NCI-H524 treated with DMSO at 0.1 percent for 48 hours (cell line): ENCODE measurements at regions not wholly inside any gene's neighbourhood (a gene's known extent, or its start where the extent isn't known, plus 50 kb on each side); places are given as distances from the start of the nearest gene placed in this dataset.
A peak's percentile ranks its signal among the peaks of the same experiment; 100 is the strongest.

Experiments
- DNase-seq: peaks from one replicate; lab custom pipeline; 2025; lab: John Stamatoyannopoulos, UW

DNA sequence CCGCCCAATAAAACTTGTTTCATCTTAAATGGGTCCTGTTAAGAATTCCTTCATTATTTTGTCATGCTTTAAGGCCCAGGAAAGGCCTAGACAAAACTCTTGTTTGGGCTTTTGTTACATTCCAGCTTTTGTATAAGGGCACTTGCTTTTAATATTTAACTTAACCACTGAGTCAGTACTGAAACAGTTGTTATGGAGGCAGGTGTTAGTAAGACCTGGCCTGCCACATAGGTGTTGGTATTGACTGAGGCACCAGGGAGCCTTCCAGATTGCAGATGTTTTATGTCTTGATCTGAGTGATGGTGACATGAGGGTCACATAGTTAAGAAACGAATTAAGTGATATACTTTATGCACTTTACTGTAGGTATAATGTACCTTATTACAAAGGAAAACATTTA, 274.9 kb upstream of the TGFBR2 start:
- no peak for DNase-seq

DNA sequence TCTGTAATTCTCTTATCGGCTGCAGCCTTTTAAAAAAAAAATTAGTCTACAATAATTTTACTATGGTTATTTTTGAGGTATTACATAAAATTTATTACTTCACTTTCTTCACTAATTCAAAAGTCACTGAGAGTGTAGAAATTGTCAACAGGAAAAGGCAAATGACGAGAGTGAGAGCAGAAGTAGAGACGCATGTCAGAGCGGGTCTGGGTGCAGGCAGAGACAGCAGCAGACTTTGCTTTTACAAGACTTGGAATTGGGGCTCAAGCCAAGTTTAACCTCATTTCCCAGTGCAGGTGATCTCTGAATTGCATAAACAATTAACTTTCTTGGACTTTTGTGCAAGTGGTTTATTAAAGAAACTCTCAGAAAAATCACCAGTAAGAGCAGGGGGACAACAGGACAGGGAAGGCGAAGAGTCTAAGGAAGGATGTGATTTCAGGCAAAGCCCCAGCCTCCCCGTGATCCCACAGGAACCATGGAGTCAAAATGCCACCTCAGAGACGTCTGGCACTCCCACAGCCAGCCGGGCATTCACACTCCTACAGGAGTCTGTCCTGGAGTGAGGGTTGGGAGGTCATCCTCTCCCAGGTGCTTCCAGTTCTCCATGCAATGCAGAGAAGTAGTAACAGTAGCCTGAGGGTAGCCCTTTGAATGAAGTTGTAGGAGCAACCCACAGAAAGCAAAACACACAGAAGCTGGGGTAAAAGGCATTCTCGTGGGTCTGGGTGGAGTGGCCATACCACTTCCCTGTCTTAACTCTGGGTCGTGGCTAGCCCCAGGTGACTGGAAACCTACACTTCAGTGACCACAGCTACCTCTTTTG, 274.0 kb upstream of the TGFBR2 start:
- no peak for DNase-seq

DNA sequence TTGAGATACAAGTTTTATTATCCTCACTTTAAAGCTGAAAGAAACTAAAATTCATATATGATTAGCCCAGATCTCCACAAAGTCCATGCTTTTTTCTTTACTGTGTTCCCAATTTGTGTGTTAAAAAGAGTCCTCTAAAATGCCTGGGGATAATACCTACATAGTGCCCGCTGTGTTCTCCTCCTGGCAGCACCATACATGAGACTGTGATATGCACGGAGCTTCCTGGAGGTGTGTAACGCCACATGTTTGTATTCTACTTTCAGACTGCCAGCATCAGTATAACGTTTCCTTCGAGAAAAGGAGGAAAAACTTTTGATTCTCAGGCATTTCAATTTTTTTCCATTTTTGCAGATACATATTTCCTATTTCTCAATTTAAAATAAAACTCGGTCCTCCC, 273.3 kb upstream of the TGFBR2 start:
- no peak for DNase-seq

DNA sequence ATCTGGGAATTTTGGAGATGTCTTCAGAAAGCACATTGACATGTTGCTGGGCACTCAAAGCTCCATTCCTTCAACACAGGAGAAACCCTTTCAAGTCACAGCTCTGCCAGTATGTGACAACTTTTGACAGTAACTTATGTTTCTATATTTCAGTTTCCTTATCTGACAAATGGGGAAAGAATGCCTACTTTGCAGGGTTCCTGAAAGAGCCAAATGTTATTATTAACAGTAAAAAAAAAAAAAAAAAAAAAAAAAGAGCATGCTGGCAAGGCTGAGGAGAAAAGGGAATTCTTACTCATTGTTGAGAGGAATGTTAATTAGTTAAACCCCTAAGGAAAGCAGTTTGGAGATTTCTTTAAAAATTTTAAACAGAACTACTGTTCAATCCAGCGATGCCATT, 272.5 kb upstream of the TGFBR2 start:
- no peak for DNase-seq

DNA sequence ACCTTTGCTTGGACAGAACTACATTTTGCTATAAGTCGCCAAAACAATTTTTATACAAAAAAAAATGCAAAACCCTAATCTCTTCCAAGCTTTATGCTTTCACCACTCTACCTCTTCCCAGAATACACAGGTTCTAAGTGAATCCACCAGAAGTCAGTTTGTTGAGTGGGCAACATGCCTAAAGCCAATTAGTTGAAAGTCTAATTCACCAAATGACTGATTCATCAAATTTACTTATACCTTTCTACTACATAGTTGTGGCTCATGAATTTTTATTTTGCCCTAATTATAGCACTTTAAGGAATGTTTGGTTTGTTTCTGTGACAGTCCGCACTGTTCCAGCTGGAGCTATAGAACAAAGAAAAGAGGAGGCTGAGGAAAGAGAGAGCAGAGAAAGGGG, 265.9 kb upstream of the TGFBR2 start:
- DNase-seq, result no peak

DNA sequence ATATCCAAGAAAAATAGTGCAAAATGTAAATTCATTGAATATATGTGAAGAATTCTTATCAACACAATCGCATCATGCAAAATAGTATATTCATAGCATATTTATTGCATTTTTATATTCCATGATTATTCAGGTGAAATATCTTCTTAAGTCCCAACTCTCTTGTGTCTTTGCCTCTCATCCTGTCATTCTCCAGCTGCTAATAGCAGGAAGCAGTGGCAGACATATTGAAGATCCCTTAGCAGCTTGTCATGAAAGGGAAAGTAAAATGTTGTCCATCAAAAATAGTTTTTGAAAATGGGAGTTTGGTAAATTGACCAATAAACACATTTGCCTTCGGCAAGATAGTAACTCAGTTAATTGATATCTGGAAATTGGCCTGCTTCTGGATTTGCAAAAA, 265.3 kb upstream of the TGFBR2 start:
- no peak for DNase-seq

DNA sequence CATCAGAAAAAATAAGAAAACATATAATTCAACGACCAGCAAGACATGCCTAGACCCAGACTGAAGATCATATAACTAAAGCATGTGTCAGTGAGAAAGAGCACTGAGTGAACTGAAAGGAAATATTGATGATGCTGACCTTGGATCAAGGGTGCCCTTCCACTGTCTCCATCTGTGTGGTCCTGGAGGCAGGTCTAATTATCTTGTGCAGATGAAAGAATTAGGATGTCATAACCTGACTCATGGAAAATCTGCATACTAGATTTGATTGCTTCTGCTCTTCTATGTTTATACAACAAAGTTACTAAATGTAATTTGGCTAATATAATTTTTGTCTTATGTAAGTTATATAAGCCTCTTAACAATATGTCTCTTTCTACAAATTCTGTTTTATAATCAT, 264.6 kb upstream of the TGFBR2 start:
- no peak for DNase-seq

DNA sequence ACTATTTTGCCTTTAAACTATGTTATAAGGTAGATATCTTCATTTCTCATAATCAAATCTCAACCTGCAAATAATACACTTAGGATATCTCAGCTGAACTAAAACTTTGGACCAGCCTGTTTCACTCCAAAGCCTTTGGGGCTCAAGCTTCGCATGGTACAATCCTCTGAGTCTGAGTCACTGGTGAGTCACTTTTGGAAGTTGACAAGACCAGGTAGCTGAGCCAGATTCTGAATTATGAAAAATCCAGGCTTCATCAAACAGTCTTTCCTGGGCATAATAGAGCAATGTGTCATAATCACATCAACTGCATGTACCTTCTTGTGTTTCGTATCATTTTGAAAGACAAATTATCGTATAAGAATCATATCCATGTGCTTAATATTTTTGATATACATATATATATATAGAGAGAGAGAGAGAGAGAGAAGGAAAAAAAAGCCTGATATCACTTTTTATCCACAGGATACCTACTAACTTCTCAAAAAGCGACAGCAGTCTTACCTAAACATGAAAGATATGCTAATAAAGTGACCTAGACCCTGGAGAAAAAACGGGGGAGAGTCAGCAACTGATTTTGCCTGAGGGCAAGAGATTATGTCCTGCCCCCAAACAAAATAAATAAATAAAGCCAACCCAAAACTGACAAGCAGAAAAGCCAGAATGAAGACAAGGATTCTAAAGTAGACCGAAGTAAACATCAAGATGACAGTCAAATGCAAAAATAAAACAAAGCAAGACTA, 263.9 kb upstream of the TGFBR2 start:
- DNase-seq, result no peak

DNA sequence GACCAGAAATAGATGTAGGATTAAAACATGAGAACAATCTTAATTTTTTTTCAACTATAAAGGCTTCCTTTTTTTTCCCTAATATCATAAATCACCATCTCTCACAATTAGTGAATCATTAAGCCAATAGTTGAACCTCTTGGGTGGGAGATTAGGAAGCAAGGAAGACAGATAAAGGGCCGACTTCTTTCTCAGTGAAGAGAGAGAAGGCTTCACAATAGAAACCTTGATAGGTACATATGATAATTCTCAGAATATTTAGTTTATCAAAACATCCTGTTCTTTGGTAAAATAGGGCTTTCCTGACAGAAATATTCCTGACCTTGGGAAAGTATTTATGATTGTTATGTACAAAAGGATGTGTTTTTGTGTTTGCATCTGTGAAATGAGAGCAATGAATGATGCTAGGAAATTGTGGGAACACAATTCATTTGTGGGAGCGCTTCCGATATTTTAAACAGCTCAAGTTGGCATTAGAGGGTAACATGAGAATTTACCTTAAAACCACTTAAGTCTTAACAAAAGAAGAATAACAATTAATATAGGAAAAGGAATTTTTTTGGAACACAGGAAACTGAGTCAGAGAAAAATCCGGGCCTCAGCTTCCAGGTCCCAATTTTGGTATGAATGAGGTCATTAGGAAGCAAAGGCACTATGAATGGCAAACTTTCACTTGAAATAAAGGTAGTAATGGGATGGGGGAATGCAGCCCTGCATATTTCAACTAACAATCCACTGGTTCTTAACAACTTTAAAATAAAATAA, 263.2 kb upstream of the TGFBR2 start:
- no peak for DNase-seq

DNA sequence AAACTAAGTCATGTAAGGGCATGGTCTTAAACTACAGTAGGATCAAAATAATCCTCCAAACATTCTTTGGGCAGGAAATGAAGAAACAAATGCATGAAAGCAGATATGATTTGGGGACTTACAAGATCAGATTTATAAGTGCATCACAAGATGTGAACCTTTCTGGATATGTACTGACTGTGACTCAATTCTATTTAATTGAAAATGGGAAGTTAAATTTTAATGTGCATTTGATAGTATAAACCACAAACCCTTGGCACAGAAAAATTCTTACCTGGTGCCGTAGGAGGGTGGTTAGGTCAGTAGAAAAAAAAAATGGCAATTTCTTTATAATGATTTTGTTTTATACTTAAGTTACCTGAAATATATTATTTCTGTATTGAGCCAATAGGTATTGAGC, 262.5 kb upstream of the TGFBR2 start:
- DNase-seq, result no peak

DNA sequence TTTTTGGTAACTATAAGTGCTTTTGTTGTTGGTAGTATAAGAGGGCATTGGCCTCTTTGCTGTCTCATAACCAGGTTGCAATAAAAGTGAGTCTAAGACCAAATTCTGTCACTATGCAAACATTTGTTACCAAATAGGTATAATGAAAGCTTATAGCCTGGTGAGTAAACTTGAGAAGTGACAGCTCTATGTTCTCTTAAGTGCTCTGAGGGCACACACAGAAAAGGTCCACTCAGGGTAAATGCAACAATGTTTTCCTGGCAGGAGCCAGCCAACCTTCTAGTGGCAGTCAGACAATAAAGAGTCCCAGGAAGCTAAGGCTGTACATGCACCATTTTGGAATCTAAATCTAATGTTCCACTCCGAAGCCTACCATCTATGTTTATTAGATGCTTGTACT, 262.1 kb upstream of the TGFBR2 start:
- no peak for DNase-seq

DNA sequence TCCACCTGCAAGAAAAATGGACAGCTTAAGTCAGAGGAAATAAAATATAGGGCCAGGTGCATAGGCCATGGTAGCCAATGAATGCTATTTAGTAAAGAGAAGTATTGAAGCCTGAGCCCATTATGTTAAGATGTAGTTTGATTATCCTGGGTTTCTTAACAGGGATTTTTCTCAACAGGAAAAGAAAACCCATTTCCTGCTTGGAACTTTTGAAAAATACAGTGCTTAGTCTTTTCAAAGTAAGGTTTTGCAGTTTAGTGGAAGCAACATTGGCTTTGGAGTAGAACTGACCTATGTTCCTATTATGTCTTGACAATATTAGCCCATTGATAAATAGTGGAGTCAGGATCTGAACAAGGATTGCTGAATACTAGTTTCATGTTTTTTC, 259.5 kb upstream of the TGFBR2 start:
- DNase-seq, result no peak

DNA sequence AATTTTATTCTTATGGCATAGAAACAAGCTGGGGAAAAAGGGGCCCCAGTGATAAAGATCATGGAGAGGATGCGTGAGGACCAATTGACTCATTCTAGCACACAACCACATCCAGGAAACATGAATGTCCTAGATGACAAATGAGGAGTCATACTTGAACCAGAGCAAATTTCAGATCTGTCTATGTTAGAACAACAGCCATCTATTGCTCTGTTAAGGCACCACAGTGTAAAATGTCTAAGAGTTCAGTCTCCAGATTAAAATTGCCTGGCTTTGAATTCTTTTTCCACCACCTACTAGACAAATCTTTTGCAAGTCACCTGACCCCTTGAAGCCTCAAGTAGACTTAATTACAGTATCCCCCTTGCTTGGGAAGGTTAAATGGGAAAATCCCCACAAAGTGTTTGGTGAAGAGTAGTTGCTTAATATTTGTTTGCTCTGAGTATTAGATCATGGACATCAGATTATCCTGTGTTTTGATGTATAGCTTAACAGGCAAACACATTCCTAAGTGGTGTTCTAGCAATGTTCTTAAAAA, 258.7 kb upstream of the TGFBR2 start:
- peak; percentile 89 for DNase-seq

DNA sequence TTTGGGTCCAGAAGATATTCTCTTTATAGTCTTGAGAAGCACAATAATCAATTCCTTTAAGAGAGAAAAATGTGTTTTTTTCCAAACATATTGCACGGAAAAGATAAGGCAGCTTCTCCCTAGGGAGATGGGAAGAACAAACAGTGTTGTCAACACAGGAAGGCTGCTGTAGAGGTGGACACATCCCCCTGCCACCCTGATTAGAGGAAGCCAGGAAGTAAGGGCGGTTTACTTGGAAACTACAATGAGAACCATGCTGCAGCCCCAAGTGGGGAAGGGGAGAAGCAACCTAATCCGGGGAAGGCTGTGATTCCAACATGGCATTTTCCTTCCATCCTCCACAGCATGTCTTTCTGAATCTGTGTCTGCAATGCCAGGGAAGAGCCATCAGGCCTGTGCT, 256.9 kb upstream of the TGFBR2 start:
- no peak for DNase-seq

DNA sequence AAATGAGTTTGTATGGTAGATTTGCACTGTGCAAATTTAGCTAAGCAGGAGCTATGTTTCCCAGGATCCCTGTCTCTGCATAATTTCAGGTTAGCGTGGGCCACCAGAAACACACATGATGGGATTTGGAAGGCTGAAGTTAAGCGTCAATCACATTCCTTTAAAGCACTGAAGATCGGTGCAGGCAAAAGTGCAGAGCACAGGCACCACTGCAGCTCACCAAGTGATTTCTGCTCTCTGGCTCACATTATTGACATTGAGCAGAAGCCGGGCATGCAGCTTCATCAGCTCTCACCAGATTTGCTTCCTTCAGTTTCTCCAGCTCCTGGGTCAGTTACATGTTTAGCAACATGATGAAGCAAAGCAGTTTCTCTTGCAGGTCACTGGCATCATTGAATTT, 256.4 kb upstream of the TGFBR2 start:
- DNase-seq, result no peak

DNA sequence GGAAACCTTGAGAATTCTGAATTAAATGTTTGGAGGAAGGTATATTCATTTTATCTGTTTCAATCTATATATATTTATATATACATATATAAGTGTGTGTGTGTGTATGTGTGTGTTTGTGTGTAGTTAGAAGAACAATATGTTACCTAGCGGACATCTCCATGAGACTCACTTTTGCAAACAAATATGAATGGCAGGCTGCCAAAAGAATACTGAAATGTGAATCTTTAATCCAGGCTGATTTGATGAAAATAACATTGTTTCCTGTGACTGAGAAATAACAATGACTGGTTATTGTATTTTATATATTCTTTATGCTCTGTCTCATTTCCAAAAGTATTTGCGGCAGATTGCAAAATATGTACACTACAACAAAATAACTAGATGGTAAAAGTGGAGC, 255.5 kb upstream of the TGFBR2 start:
- no peak for DNase-seq

DNA sequence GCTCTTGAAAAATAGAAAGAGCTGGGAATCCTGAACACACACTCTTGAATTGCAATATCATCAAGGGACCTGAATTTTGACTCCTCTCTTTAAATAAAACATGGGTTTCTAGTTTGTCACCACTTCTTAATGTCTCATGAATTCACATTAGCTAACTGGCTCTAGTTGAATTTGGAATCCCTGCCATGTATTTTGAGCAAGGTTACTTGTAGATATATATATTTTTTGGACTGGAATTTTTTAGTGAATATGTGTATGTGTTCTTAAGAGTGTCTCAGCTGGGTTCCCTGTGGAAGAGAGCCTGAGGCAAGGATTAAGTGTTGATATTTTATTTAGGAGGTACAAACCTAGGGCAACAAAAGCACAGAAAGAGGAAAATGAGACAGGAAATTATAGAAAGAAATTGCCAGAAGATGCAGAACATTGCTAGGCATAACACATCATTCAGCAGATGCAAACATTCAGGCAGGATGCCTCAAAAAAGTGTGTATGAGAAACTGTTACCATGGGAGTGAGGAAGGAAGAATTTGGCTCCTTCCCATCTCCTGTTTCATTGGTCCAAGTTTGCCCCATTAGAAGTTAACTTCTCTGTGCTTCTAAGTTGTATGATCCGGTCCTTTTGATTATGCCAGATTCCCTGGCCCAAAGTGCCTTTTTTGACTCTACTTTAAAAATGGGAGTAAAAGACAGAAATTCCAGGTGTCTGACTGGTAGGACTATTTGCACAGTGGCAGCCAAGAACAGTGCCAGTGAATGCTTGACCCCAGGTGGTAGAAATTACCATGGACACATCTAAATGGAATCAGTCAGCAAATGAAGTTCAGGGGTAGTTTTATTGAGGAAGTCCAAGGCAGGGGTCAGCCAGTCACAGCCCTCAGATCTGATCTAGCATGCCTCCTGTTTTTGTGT, 253.7 kb upstream of the TGFBR2 start:
- DNase-seq, result no peak

DNA sequence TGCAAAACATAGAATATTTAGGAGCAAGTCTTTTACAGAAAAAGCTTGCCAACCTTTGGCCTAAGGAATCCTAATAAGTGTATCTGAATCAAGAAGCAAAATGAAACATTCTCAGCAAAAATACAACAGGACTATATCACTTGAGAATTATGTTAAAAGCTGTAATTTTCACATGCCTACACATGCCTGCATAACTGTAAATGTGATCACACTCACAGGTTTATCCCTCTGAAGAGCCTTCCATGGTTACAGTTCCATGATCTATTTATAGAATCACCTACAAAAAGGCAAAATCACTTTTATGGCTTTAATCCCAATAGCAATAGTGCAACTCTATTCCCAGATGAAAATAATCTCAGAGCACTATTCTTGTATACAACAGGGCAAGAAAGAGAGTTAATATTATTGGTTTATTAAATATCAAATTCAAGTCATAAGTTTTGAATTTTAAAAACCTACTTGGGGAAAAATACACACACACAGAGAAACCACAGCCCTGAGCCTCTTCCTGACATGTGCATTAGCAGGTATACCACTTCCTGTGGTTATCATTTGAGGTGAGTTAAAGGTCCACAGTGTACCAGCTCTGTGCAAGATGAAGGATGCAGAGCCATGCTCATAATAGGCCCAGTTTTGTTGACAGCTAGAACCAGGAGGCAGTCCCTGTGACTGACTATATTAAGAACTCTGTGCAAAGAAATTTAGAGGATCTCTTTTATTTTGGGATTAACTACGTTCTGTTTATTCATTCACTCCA, 252.5 kb upstream of the TGFBR2 start:
- DNase-seq, result no peak

DNA sequence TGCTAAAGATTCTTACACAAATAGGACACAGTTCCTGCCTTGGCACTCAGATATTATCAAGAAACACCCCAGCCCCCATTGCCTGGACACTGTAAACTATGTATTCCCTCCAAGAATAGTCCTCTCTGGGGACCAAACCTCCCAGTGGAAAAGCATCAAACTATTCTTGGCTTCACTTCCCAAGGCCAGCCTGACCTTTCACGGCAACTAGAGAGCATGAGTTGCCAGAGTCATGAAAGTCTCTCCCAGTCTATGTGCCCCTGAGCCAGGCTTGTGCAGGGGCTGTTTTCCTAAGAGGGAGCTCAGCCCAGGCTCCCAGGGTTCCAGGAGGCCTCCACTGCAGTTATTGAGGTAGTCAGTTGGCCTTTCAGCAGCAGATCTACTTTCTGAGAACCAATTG, 251.9 kb upstream of the TGFBR2 start:
- no peak for DNase-seq

DNA sequence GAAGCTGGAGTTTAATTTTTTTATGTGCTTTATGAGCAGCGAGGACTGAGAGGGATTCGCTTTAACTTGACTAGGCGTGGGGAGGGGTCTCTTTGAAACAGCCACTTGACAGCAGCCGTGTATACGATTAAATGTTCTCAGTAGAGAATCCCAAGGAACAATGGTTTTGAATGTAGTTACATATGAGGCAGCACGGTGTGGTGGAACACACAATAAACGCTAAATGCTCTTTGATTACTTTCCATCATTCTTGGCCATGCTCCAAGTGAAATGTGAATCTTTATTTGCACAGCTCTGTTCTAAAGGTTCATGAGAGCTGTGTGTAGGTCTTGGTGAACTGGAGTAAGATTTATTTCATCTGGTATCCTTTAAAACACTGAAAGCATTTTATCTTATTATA, 251.4 kb upstream of the TGFBR2 start:
- DNase-seq, result no peak

DNA sequence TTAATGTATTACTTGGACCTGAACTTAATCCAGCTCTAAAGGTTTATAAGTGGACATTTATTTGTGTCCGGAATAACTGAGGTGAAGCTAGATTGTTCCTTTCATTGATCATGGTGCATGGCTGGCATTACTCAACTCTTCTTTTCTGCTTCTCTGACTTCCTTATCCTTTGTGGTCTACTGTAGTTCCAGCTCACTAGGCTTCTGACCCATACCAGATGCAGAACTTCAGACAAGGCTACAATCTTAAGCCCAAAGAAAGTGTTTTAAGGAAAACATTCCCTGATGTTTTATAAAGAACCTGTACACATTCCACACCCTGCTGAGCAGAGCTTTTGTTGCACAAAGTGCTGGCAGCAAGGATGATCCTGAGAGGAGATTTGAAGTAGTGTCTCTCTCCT, 250.8 kb upstream of the TGFBR2 start:
- no peak for DNase-seq
